K562 (cell line): ENCODE measurements at regions not wholly inside any gene's neighbourhood (a gene's known extent, or its start where the extent isn't known, plus 50 kb on each side); places are given as distances from the start of the nearest gene placed in this dataset.

ENCODE experiments used
- CEBPB ChIP-seq: fragments of 450-650 bp; IDR thresholded peaks from 2 replicates; pipeline ENCODE4 v1.6.1; 2016; ENCODE audit warnings: missing genetic modification characterization, missing compliant biosample characterization
- GTF2A2 ChIP-seq: IDR thresholded peaks from 2 replicates; pipeline ENCODE4 v1.6.1; 2016; ENCODE audit warnings: mild to moderate bottlenecking, missing genetic modification characterization, missing compliant biosample characterization
- HOXB6 ChIP-seq: fragments of 250-450 bp; sonication (Bioruptor Pico); IDR thresholded peaks from 2 replicates; pipeline ENCODE4 v1.5.1; 2022; ENCODE audit warnings: mild to moderate bottlenecking, borderline replicate concordance
- JUN ChIP-seq, 2 experiments: sonication (generic) in 1 of 2; formaldehyde crosslinking in 1 of 2; IDR thresholded peaks; 2 replicates each; pipeline versions ENCODE4 v1.6.1 to v1.8.0; 2012 to 2022; ENCODE audit warnings: borderline replicate concordance in 2 of 2, mild to moderate bottlenecking in 2 of 2, improper control_type of control experiment in 1 of 2, low read depth in 1 of 2, low read length in 1 of 2, missing genetic modification reagents in 1 of 2
- MCM2 ChIP-seq: fragments of 450-650 bp; IDR thresholded peaks from 2 replicates; pipeline ENCODE4 v1.6.1; 2017; ENCODE audit warnings: low read depth, mild to moderate bottlenecking
- NFATC3 ChIP-seq: fragments of 450-650 bp; IDR thresholded peaks from 2 replicates; pipeline ENCODE4 v1.6.1; 2017; ENCODE audit warnings: mild to moderate bottlenecking
- RBM22 ChIP-seq: fragments of 200-400 bp; formaldehyde crosslinking; IDR thresholded peaks from 2 replicates; pipeline ENCODE4 v1.6.1; 2018; ENCODE audit warnings: low read length, low read depth; ENCODE audit not compliant: poor library complexity, severe bottlenecking
- RFX5 ChIP-seq: IDR thresholded peaks from 2 replicates; pipeline ENCODE4 v1.6.1; 2011; ENCODE audit warnings: low read depth, mild to moderate bottlenecking, improper control_type of control experiment, low read length
- ZNF253 ChIP-seq: fragments of 250-450 bp; sonication (Bioruptor Pico); conservative IDR thresholded peaks from 2 replicates; pipeline ENCODE4 v1.6.1; 2021; ENCODE audit warnings: mild to moderate bottlenecking
- TF ChIP-seq, protein P1 (sequence below), 2 experiments: fragments of 450-650 bp; formaldehyde crosslinking in 1 of 2; IDR thresholded peaks; 2 replicates each; pipeline versions ENCODE4 v1.4.0 to v1.6.1; 2014 to 2020; ENCODE audit warnings: mild to moderate bottlenecking in 2 of 2, borderline replicate concordance in 1 of 2, low read depth in 1 of 2
- TF ChIP-seq, protein P2 (sequence below), 2 experiments: fragments of 450-650 bp; IDR thresholded peaks; 2 replicates each; pipeline ENCODE4 v1.6.1; 2016
- TF ChIP-seq, protein P3 (sequence below): fragments of 250-450 bp; sonication (Bioruptor Pico); IDR thresholded peaks from 2 replicates; pipeline ENCODE4 v1.8.0; 2021; ENCODE audit warnings: moderate library complexity, mild to moderate bottlenecking, inconsistent platforms
- TF ChIP-seq, protein P4 (sequence below): sonication (generic); formaldehyde crosslinking; IDR thresholded peaks from 2 replicates; pipeline ENCODE4 v1.8.1; 2023; ENCODE audit warnings: mild to moderate bottlenecking, missing genetic modification reagents
- TF ChIP-seq, protein P5 (sequence below): fragments of 450-650 bp; formaldehyde crosslinking; IDR thresholded peaks from 2 replicates; pipeline ENCODE4 v1.4.0; 2022; ENCODE audit warnings: mild to moderate bottlenecking, moderate library complexity

DNA sequence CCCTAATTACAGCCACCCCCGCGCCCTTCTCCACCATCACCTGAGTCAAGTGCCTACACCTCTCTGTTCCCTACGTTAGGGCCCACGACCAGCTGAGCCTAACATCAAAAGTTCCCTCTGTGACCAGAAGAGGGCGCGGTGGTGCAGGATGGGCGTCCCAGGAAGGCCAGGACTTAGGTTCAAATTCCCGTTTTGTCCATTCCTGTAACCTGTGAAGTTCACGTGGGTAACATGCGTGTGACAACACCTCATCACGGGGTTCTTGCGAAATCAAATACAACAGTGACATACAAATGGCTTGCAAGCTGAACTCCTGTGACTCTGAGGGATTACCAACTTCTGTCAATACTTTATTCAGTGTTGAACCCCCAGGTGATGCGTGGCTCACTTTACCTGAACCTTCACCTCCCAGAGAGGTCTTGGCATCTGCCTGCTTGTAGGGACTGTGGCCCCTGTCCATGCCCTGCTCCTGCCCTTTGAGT lies 207.9 kb downstream of the ARL4C start (continued):
- TF ChIP-seq, protein P1, sequence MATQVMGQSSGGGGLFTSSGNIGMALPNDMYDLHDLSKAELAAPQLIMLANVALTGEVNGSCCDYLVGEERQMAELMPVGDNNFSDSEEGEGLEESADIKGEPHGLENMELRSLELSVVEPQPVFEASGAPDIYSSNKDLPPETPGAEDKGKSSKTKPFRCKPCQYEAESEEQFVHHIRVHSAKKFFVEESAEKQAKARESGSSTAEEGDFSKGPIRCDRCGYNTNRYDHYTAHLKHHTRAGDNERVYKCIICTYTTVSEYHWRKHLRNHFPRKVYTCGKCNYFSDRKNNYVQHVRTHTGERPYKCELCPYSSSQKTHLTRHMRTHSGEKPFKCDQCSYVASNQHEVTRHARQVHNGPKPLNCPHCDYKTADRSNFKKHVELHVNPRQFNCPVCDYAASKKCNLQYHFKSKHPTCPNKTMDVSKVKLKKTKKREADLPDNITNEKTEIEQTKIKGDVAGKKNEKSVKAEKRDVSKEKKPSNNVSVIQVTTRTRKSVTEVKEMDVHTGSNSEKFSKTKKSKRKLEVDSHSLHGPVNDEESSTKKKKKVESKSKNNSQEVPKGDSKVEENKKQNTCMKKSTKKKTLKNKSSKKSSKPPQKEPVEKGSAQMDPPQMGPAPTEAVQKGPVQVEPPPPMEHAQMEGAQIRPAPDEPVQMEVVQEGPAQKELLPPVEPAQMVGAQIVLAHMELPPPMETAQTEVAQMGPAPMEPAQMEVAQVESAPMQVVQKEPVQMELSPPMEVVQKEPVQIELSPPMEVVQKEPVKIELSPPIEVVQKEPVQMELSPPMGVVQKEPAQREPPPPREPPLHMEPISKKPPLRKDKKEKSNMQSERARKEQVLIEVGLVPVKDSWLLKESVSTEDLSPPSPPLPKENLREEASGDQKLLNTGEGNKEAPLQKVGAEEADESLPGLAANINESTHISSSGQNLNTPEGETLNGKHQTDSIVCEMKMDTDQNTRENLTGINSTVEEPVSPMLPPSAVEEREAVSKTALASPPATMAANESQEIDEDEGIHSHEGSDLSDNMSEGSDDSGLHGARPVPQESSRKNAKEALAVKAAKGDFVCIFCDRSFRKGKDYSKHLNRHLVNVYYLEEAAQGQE (IDR thresholded peaks at IDR 0.05; ENCODE audit: borderline replicate concordance): peak; percentile 54; the same call in 1 of the 2 replicates
- TF ChIP-seq, protein P1 (CRISPR knock-in tag; IDR thresholded peaks at IDR 0.05; ENCODE audit: low read depth): no peak
- TF ChIP-seq JUN (IDR thresholded peaks at IDR 0.05; ENCODE audit: borderline replicate concordance, low read depth, low read length) (no peak), JUN (CRISPR knock-in tag; IDR thresholded peaks at IDR 0.05; ENCODE audit: borderline replicate concordance) (no peak), CEBPB (peak; percentile 50; the same call in 1 of the 2 replicates), MCM2 (no peak), GTF2A2 (tag) (no peak), HOXB6 (CRISPR knock-in tag) (no peak), RFX5 (no peak), RBM22 (no peak), ZNF253 (no peak), NFATC3 (no peak)
- TF ChIP-seq, protein P2, sequence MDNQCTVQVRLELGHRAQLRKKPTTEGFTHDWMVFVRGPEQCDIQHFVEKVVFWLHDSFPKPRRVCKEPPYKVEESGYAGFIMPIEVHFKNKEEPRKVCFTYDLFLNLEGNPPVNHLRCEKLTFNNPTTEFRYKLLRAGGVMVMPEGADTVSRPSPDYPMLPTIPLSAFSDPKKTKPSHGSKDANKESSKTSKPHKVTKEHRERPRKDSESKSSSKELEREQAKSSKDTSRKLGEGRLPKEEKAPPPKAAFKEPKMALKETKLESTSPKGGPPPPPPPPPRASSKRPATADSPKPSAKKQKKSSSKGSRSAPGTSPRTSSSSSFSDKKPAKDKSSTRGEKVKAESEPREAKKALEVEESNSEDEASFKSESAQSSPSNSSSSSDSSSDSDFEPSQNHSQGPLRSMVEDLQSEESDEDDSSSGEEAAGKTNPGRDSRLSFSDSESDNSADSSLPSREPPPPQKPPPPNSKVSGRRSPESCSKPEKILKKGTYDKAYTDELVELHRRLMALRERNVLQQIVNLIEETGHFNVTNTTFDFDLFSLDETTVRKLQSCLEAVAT (IDR thresholded peaks at IDR 0.05): no peak
- TF ChIP-seq, protein P3, sequence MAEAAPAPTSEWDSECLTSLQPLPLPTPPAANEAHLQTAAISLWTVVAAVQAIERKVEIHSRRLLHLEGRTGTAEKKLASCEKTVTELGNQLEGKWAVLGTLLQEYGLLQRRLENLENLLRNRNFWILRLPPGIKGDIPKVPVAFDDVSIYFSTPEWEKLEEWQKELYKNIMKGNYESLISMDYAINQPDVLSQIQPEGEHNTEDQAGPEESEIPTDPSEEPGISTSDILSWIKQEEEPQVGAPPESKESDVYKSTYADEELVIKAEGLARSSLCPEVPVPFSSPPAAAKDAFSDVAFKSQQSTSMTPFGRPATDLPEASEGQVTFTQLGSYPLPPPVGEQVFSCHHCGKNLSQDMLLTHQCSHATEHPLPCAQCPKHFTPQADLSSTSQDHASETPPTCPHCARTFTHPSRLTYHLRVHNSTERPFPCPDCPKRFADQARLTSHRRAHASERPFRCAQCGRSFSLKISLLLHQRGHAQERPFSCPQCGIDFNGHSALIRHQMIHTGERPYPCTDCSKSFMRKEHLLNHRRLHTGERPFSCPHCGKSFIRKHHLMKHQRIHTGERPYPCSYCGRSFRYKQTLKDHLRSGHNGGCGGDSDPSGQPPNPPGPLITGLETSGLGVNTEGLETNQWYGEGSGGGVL (CRISPR knock-in tag): no peak
- TF ChIP-seq, protein P4, sequence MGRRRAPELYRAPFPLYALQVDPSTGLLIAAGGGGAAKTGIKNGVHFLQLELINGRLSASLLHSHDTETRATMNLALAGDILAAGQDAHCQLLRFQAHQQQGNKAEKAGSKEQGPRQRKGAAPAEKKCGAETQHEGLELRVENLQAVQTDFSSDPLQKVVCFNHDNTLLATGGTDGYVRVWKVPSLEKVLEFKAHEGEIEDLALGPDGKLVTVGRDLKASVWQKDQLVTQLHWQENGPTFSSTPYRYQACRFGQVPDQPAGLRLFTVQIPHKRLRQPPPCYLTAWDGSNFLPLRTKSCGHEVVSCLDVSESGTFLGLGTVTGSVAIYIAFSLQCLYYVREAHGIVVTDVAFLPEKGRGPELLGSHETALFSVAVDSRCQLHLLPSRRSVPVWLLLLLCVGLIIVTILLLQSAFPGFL (CRISPR knock-in tag): no peak
- TF ChIP-seq, protein P5, sequence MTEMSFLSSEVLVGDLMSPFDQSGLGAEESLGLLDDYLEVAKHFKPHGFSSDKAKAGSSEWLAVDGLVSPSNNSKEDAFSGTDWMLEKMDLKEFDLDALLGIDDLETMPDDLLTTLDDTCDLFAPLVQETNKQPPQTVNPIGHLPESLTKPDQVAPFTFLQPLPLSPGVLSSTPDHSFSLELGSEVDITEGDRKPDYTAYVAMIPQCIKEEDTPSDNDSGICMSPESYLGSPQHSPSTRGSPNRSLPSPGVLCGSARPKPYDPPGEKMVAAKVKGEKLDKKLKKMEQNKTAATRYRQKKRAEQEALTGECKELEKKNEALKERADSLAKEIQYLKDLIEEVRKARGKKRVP (CRISPR knock-in tag): no peak
